Upper lobe of left lung (tissue), 4 donors: ENCODE measurements at regions not wholly inside any gene's neighbourhood (a gene's known extent, or its start where the extent isn't known, plus 50 kb on each side); places are given as distances from the start of the nearest gene placed in this dataset.

Experiments
- EP300 ChIP-seq, 4 donors: sonication (generic); formaldehyde crosslinking; IDR thresholded peaks; one replicate each; pipeline ENCODE4 v1.5.1; 2017; ENCODE audit warnings: antibody characterized with exemption in 4 of 4, control low read depth in 2 of 4
- POLR2A ChIP-seq, 4 donors: fragments of 450-650 bp; IDR thresholded peaks; one replicate each; pipeline ENCODE4 v1.5.1; 2016 to 2017; ENCODE audit warnings: antibody characterized with exemption in 4 of 4, mild to moderate bottlenecking in 2 of 4
- TF ChIP-seq, protein P1 (sequence below), 6 experiments: fragments of 450-650 bp in 4 of 6; fragments of 200-600 bp in 2 of 6; sonication (generic) in 2 of 6; IDR thresholded peaks; one replicate each; pipeline ENCODE4 v1.5.1; 2016 to 2019; ENCODE audit warnings: antibody characterized with exemption in 6 of 6

DNA sequence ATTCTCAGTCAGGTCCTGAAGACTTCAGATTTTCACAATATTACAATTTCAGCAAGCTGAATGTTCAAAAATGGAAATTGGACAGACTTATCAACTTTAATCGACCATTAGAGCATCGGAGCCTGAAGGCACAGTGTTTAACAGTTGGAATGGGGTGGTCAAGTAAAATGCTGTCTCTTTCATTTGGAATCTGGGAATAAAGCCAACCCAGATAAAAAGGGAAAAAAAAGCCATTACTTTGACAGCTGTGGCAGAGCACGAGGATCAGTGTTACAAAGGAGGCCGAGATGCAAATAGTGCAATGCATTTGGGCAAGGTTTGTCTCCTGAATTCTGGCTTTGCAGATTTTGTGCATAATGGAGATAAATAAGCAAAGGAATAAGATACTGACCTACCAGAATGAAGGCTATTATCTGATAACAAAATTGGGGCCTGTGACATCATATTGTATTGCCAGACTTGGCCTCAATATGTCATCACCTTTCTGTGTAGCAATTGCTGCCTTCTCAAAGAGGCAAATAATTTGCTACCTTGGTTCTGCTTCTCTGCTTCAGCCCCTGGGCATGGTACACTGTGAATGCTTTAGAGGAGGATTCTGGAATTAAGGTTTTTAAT, 277.5 kb upstream of the KLHL29 start:
- TF ChIP-seq, protein P1, sequence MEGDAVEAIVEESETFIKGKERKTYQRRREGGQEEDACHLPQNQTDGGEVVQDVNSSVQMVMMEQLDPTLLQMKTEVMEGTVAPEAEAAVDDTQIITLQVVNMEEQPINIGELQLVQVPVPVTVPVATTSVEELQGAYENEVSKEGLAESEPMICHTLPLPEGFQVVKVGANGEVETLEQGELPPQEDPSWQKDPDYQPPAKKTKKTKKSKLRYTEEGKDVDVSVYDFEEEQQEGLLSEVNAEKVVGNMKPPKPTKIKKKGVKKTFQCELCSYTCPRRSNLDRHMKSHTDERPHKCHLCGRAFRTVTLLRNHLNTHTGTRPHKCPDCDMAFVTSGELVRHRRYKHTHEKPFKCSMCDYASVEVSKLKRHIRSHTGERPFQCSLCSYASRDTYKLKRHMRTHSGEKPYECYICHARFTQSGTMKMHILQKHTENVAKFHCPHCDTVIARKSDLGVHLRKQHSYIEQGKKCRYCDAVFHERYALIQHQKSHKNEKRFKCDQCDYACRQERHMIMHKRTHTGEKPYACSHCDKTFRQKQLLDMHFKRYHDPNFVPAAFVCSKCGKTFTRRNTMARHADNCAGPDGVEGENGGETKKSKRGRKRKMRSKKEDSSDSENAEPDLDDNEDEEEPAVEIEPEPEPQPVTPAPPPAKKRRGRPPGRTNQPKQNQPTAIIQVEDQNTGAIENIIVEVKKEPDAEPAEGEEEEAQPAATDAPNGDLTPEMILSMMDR (IDR thresholded peaks at IDR 0.05), result no peak
- TF ChIP-seq POLR2A (IDR thresholded peaks at IDR 0.05) (no peak), EP300 (IDR thresholded peaks at IDR 0.05) (no peak)
